ENCODE measurements at regions not wholly inside any gene's neighbourhood (a gene's known extent, or its start where the extent isn't known, plus 50 kb on each side); places are given as distances from the start of the nearest gene placed in this dataset.

- TF ChIP-seq, protein P1, sequence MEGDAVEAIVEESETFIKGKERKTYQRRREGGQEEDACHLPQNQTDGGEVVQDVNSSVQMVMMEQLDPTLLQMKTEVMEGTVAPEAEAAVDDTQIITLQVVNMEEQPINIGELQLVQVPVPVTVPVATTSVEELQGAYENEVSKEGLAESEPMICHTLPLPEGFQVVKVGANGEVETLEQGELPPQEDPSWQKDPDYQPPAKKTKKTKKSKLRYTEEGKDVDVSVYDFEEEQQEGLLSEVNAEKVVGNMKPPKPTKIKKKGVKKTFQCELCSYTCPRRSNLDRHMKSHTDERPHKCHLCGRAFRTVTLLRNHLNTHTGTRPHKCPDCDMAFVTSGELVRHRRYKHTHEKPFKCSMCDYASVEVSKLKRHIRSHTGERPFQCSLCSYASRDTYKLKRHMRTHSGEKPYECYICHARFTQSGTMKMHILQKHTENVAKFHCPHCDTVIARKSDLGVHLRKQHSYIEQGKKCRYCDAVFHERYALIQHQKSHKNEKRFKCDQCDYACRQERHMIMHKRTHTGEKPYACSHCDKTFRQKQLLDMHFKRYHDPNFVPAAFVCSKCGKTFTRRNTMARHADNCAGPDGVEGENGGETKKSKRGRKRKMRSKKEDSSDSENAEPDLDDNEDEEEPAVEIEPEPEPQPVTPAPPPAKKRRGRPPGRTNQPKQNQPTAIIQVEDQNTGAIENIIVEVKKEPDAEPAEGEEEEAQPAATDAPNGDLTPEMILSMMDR (IDR thresholded peaks at IDR 0.05), result no peak
- TF ChIP-seq POLR2A (IDR thresholded peaks at IDR 0.05), result no peak
Observed at GRCh38 chr3:120502116-120502515, 51.3 kb upstream of the FSTL1 start.

All from transverse colon (tissue), 3 donors.